SK-N-SH treated with all-trans-retinoic acid at 6 μM for 48 hours (cell line): ENCODE measurements at regions not wholly inside any gene's neighbourhood (a gene's known extent, or its start where the extent isn't known, plus 50 kb on each side); places are given as distances from the start of the nearest gene placed in this dataset.

Experiments
- ATAC-seq: fragments of 200-7000 bp; cut with Tn5 transposase; 3 replicates; pipeline ENCODE4 v1.9.1; 2020; ENCODE audit warnings: mild to moderate bottlenecking, moderate library complexity
- ARNTL ChIP-seq: fragments of 450-650 bp; formaldehyde crosslinking; IDR thresholded peaks from 2 replicates; pipeline ENCODE4 v1.5.0; 2020; ENCODE audit warnings: low read depth, mild to moderate bottlenecking, moderate library complexity, borderline replicate concordance
- BACH2 ChIP-seq: fragments of 250-450 bp; sonication (Bioruptor Pico); IDR thresholded peaks from 2 replicates; pipeline ENCODE4 v1.9.0; 2021; ENCODE audit warnings: mild to moderate bottlenecking, borderline replicate concordance
- CREB5 ChIP-seq: fragments of 250-450 bp; sonication (Bioruptor Pico); IDR thresholded peaks from 2 replicates; pipeline ENCODE4 v1.5.1; 2020; ENCODE audit warnings: low read depth, mild to moderate bottlenecking, moderate library complexity
- CSRNP3 ChIP-seq: fragments of 250-450 bp; sonication (Bioruptor Pico); IDR thresholded peaks from 2 replicates; pipeline ENCODE4 v1.5.1; 2021; ENCODE audit warnings: mild to moderate bottlenecking, moderate library complexity
- ESRRG ChIP-seq: fragments of 250-450 bp; sonication (Bioruptor Pico); IDR thresholded peaks from 2 replicates; pipeline ENCODE4 v1.6.1; 2021; ENCODE audit warnings: mild to moderate bottlenecking
- GLIS3 ChIP-seq: fragments of 250-450 bp; sonication (Bioruptor Pico); IDR thresholded peaks from 2 replicates; pipeline ENCODE4 v1.5.0; 2020; ENCODE audit warnings: mild to moderate bottlenecking, moderate library complexity
- ISL1 ChIP-seq: fragments of 250-450 bp; sonication (Bioruptor Pico); IDR thresholded peaks from 2 replicates; pipeline ENCODE4 v2.1.2; 2022; ENCODE audit warnings: mild to moderate bottlenecking, moderate library complexity
- PATZ1 ChIP-seq: fragments of 250-450 bp; sonication (Bioruptor Pico); IDR thresholded peaks from 2 replicates; pipeline ENCODE4 v1.8.0; 2020; ENCODE audit warnings: mild to moderate bottlenecking, moderate library complexity, borderline replicate concordance
- POU6F1 ChIP-seq: fragments of 250-450 bp; sonication (Bioruptor Pico); IDR thresholded peaks from 2 replicates; pipeline ENCODE4 v1.8.0; 2021; ENCODE audit warnings: low read depth, mild to moderate bottlenecking, moderate library complexity, borderline replicate concordance
- PPARA ChIP-seq: fragments of 250-450 bp; sonication (Bioruptor Pico); IDR thresholded peaks from 2 replicates; pipeline ENCODE4 v1.5.0; 2020; ENCODE audit warnings: mild to moderate bottlenecking, borderline replicate concordance
- RARB ChIP-seq: fragments of 250-450 bp; sonication (Bioruptor Pico); IDR thresholded peaks from 2 replicates; pipeline ENCODE4 v1.8.0; 2021; ENCODE audit warnings: mild to moderate bottlenecking, moderate library complexity
- SNAI2 ChIP-seq: fragments of 250-450 bp; sonication (Bioruptor Pico); IDR thresholded peaks from 2 replicates; pipeline ENCODE4 v1.5.0; 2020; ENCODE audit warnings: mild to moderate bottlenecking, moderate library complexity
- TCF4 ChIP-seq: fragments of 250-450 bp; sonication (Bioruptor Pico); IDR thresholded peaks from 2 replicates; pipeline ENCODE4 v1.8.0; 2021; ENCODE audit warnings: mild to moderate bottlenecking, moderate library complexity, borderline replicate concordance
- TSHZ2 ChIP-seq: fragments of 250-450 bp; sonication (Bioruptor Pico); IDR thresholded peaks from 2 replicates; pipeline ENCODE4 v1.5.0; 2020; ENCODE audit warnings: mild to moderate bottlenecking, moderate library complexity
- ZFP3 ChIP-seq: fragments of 250-450 bp; sonication (Bioruptor Pico); IDR thresholded peaks from 2 replicates; pipeline ENCODE4 v1.5.0; 2020; ENCODE audit warnings: mild to moderate bottlenecking, moderate library complexity
- ZNF565 ChIP-seq: fragments of 450-650 bp; formaldehyde crosslinking; conservative IDR thresholded peaks from 2 replicates; pipeline ENCODE4 v1.5.0; 2020; ENCODE audit warnings: low read depth, mild to moderate bottlenecking, moderate library complexity

GRCh38 chr16:86034421-86034919 lies 135.5 kb downstream of the IRF8 start:
- no peak for ATAC-seq
- TF ChIP-seq ZNF565 (CRISPR knock-in tag): no peak
- no peak for TF ChIP-seq CSRNP3 (CRISPR knock-in tag)
- TF ChIP-seq GLIS3 (CRISPR knock-in tag): no peak
- no peak for TF ChIP-seq POU6F1 (CRISPR knock-in tag)
- no peak for TF ChIP-seq ARNTL (CRISPR knock-in tag)
- no peak for TF ChIP-seq CREB5 (CRISPR knock-in tag)
- TF ChIP-seq PATZ1 (CRISPR knock-in tag): no peak
- TF ChIP-seq ISL1 (CRISPR knock-in tag): no peak
- no peak for TF ChIP-seq TSHZ2
- no peak for TF ChIP-seq ESRRG (CRISPR knock-in tag)
- no peak for TF ChIP-seq RARB
- no peak for TF ChIP-seq PPARA
- TF ChIP-seq BACH2: no peak
- TF ChIP-seq TCF4 (CRISPR knock-in tag): no peak

- ATAC-seq: no peak
- TF ChIP-seq SNAI2 (CRISPR knock-in tag): no peak
- TF ChIP-seq ESRRG (CRISPR knock-in tag): no peak
- no peak for TF ChIP-seq GLIS3 (CRISPR knock-in tag)
- no peak for TF ChIP-seq ZNF565 (CRISPR knock-in tag)
- TF ChIP-seq, all 23 proteins: peak for 0
Measured at GRCh38 chr16:86035906-86036305, 136.9 kb downstream of the IRF8 start.

GRCh38 chr16:86037999-86038925 lies 139.3 kb downstream of the IRF8 start:
- TF ChIP-seq SNAI2 (CRISPR knock-in tag): no peak
- no peak for TF ChIP-seq CSRNP3 (CRISPR knock-in tag)
- no peak for TF ChIP-seq ZFP3 (CRISPR knock-in tag)
- TF ChIP-seq ISL1 (CRISPR knock-in tag): no peak
- TF ChIP-seq PPARA: no peak
- TF ChIP-seq RARB: no peak
- no peak for TF ChIP-seq POU6F1 (CRISPR knock-in tag)
- TF ChIP-seq TSHZ2: no peak
- no peak for TF ChIP-seq BACH2
- TF ChIP-seq, all 23 proteins: peak for 0
- no peak; the same call in 2 of the 3 replicates for ATAC-seq
